ENCODE measurements at regions not wholly inside any gene's neighbourhood (a gene's known extent, or its start where the extent isn't known, plus 50 kb on each side); places are given as distances from the start of the nearest gene placed in this dataset.

DNA sequence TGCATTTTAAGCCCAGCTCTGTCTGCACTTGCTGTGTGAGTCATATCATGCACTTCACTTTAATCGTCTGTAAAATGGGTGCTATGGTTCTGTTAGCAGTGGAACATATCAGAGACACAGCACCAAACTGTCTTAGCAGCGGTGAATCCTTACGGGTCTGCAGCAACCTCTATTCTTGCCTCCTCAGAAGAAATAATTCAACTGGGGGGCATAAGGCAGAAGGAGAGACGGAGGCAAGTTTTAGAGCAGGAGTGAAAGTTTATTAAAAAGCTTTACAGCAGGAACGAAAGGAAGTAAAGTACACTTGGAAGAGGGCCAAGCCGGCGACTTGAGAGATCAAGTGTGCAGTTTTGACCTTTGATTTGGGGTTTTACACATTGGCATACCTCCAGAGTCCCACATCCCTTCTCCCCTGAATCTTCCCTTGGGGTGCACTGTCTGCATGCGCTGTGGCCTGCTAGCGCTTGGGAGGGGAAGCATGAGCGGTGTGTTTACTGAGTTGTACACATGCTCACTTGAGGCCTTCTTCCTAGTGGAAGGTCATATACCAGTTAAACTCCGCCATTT, 109.8 kb downstream of the DDX1 start:
- intact Hi-C loops (cut with micrococcal nuclease): no loop called here

DNA sequence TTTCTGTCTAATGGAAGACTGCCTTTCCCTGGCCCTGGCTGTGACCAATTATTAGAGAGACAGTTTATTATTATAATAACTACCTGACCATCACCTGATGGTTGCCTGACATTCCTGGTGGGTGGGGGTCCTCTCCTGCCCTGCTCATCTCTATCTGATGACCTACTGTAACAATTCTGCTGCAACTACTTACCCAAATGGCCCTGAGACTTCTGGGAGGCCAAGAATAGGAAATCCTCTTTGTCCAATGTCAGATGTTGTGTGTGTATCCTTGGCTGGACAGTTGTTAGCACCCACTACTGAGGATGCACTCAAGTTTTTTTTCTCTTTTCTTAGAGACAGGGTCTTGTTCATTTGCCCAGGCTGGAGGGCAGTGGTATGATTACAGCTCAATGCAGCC, 110.3 kb downstream of the DDX1 start:
- intact Hi-C loops (cut with micrococcal nuclease): no loop called here

DNA sequence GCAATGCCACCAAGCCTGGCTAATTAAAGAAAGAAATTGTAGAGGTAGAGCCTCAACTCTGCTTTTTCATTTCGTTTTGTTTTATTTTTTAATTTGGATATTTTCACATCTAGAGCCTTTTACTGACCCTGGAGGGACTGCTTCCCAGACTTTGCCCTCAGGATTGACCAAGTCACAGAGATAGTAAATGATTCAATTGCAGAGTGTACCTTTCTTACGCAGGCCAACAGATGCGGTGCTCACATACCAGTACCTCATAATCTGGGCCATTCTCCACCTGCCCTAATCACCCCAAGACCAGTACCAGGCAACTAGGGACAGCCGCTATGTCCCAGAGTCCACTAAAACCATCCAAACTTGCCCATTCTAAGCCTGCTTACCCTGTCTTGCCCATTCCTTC, 110.8 kb downstream of the DDX1 start:
- intact Hi-C loops (cut with micrococcal nuclease): no loop called here

DNA sequence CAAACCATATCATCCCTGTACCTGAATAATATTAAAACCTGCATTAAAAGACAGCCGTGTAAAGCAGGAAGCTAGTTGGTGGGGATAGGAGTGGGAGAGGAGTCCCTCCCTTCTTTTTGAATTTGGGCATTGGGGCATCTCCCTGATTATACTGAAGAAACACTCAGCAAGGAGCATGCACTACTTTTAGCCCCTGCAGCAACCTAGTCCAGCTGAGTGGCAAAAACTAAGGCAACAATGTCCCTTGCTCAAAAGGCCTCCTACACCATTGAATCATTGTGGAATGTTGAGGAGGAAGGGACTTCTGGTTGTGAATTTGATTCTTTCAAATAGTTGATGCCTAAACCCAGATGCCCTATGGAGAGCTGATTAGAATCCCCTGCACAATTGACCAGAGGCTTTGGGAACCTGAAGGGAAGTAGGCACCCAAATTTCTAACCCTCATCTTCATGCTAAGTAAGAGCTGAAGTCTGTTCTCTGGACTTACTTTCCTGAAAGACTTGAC, 111.7 kb downstream of the DDX1 start:
- intact Hi-C loops (cut with micrococcal nuclease): no loop called here

DNA sequence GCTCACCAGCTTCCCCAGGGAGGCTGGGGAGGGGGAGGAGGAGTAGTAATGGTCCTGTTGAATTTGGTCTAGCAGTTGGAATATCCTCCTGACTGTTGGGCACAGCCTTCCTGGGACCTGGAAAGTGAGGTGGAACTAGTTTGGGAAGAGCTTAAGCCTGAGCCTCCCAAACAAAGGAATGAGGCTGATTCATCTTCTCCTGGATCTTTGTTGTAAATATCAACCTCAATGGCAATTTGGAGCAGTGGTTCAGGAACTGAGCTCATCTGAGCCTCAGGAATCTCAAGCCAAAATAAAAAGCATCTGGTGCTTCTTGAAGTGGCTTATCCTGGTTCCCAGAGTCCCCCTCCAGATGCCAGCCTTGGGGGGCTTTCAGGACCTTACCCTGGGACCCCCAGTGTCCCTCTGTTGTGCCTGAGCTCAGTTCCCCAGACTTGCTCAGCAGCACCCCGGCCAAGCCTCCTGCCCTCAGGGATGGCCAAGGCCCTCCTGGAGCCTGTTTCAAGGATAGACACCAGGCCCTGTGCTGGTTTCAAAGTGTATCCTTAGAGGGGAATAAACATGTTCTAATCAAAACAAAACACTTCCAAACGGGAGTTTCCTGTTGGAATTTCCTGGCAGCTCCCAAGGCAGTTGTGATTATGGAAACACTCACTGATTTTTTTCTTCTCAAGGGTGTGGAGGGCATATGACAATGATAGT, 112.6 kb downstream of the DDX1 start:
- intact Hi-C loops (cut with micrococcal nuclease): no loop called here

DNA sequence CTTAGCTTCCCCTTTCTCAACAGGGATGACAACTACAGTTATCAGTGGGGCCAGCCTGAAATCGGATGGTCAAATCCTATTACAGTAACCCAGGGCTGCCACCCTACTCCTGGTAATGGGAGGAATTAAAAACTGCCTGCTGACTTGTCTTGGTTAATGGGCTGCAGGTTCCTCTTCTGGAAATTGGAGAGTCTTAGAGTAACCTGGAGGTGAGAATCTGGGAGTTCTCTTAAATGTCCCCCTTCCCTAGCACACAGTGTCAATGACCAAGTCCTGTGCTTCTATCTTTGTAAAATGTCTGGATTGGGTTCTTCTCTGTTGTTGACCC, 113.1 kb downstream of the DDX1 start:
- intact Hi-C loops (cut with micrococcal nuclease): no loop called here

DNA sequence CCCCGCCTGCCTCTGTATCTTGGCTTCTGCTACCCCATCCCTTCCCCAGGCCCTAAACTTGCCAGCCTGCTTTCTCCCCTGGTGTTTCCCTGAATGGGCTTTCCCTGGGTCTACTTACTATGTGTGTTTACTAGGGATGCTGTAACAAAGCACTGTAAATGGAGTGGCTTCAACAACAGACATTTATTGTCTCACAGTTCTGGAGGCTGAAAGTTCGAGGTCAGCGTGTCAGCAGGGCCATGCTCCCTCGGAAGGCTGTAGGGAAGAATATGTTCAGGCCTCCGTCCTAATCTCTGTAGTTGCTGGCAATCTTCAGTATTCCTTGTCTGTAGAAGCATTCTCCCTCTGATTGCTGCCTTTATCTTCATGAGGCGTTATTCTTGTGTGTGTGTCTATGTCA, 113.6 kb downstream of the DDX1 start:
- intact Hi-C loops (cut with micrococcal nuclease): no loop called here

DNA sequence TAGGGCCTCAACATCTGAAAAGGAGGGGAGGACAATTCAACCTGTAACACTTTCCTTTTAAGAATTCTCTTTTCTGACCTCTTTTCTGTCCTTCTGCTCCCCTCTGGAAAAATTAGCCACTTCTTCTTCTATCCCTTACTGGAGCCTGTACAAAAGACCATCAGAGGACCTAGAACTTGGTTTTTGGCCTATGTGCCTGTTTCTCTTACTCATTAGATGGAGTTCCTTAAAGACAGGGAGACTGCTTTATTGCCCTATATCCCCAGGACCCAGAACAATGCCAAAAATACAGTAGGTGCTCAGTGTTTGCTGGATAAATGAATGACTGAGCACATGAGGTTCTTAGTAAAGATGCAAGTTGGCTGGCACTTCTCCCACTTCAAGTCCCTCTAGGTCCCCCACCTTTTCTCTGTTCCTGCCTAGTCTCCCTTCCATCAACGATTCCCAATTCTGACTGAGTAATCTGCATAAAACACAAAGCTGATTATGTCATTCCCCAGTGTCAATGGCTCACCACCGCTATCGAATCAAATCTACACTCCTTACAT, 114.2 kb downstream of the DDX1 start:
- intact Hi-C loops (cut with micrococcal nuclease): no loop called here

DNA sequence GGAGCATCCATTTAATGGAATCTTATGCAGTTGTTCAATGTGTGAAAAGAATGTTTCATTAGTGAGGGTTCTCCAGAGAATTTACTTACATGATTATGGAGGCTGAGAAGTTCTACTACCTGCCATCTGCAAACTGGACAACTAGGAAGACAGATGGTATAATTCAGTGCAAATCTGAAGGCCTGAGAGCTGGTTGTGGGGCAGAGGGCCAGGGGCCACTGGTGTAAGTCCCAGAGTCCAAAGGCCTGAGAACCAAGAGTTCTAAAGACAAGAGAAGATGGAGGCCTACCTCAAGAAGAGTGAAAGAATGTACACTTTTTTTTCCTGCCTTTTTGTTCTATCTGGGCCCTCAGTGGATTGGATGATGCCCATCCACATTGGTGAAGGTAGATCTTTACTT, 114.8 kb downstream of the DDX1 start:
- intact Hi-C loops (cut with micrococcal nuclease): no loop called here

DNA sequence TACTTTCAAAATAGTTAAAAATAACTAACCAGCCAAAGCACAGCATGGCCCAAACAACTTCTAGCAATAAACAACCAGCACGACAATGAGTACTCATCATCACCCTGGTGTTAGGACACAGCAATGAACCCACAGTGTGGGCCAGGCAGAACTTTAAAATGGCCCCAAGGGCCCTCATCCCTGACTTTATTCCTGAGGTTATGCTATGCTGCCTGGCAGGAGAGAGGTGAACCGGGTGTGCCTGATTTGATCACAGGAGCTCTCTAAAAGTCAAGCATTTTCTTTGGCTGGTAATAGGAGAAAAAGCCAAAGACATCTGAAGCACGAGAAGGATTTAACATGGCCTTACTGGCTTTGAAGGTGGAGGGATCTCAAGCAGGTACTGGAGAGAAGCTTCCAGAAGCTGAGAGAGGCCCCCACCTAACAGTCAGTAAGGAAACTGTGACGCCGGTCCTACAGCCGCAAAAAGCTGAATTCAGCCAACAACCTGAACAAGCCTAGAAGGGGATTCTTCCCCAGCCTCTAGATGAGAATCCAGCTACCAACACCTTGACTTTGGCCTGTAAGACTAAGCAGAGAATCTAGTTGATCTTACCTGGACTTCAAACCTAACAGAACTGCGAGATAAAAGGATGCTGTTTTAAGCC, 115.4 kb downstream of the DDX1 start:
- intact Hi-C loops (cut with micrococcal nuclease): no loop called here

DNA sequence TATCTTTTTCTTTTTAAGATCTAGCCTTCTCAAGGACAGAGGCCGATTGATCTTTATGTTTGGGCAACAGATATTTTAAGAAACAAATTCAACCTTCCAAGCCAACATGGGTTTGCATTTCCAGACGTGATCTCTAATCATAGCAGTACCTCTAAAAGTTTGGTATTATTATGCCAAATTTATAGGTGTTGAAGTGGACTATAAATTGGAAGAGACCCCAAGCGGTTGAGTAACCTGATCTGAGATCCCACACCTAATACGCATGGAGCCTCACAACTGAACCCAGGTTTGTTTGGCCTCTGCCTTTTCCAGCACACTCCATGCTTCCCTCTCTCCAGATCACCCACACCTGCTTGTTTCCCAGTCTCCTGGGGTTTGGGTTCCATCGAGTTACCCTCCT, 116.5 kb downstream of the DDX1 start:
- intact Hi-C loops (cut with micrococcal nuclease): no loop called here

DNA sequence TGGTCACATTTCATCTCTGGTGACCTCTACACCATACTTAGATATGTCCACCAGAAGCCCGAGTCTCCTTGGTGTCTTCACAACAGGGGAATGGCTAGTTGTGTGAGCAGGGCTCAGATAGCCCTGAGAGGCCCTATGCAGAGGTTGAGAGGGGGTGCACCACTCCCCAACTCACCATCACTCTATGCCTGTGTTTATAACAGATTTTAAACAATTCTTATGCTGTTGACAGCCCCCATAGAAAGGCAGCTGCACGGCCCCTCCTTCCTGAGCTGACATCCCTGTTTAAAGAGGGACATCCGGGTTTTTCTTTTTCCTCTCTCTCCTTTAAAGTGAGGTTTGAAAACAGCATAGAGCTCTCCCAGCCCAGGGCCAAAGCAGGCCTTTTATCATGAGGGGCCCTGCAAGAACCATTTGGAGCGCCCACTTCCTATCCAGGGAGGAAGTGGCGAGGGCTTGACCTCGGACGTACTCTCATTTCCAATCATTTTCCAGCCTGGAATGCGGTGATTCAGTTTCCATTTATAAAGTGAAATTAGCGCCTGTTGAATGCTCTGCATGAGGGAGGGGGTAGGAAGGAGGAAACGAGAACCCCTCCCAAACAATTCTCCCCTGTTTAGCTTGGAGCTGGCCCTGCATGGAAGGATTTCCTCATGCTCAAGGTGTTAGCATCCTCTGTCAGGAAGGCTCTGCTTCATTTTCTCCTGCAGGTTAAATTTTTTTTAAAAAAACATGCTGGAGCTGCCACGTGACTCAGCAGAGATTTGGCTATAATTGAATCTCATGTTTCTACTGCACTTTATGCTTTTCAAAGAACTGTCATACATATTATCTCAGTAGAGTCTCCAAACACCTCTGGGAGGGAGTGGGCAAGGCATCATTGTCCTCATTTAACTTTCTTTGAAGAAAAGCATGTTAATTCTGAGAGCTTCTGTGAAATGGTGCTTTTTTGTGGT, 117.5 kb downstream of the DDX1 start:
- intact Hi-C loops (cut with micrococcal nuclease): no loop called here

DNA sequence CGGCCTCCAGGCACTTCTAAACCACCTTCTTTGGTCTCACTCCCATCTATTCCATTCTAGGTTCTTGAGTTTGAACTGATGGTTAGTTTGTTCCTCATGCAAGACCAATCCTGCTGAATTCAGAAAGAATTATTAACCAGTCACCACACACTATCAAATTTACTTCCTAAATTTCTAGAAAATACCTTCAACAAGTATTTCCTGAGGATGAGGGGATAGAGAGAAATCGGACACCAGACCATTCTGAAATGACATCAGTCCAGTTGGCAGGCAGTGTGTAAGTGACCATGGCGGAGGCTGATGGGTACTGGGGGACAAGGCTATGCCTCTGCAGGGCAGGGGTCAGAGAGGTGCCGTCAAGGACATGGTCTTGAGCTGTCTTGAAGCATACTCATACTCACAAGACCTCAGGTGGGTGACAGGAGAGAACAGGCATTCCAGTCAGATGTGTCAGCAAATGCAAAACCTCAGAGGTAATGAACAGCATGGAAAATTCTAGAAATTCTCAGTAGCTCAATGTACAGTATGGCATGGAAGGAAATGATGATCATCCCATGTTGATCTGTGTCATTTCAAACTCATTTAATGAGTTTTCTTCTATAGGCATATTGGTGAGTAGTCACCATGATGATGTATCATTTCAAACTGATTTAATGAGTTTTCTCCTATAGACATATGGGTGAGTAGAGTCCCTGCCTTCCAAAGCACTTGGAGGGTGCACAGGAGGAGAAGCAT, 119.6 kb downstream of the DDX1 start:
- intact Hi-C loops (cut with micrococcal nuclease): no loop called here

DNA sequence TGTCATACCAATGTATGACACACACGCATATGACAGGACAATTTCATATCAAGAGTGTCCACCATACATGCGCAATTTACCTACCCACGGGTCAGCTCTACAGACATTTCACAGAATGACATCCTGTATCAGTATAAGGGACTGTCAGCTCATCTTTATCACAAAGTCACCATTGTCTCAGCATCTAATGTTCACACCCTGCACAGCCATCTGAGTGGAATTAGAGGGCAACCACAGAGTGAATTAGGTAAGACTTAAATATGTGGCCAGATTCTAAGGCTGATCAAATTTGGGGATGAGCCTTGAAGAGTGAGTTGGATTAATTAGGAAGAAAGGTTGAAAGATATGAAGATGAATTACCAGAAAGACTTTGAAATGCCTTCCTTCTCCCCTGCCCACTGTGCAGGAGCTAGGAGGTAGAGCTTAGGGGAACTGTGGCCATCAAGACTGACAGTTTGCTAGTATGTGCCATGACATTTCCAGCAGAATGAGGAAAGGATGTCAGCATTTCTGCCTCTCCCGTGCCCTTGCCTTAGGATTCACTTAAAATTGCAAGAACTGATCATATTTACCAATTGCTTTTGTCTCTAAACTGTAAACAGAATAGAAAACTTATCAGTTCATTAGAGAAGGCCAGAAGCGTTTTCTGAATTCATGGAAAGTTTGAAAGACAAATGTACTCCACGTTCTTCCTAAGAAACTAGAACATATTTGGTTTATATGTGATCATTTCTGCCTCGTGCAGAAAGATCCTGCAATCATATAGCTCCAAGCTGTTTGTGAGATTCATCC, 121.1 kb downstream of the DDX1 start:
- intact Hi-C loops (cut with micrococcal nuclease): no loop called here

DNA sequence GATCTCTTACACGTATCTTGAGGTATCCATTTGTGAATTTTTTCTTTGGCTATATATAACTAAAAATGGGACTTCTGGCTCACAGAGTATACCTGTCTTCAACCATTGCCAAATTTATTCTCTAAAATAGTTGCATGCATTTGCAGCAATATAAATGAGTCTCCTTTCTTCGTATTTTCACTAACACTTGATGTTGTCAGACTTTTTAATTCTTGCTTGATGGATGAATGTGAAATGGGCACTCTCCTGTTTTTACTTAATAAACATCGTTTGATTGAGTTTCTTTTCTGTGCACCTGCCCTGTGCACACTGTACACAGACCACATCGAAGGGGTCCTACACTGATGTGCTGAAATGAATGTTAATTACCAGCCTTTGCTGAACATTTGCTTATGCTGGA, 121.8 kb downstream of the DDX1 start:
- intact Hi-C loops (cut with micrococcal nuclease): no loop called here

DNA sequence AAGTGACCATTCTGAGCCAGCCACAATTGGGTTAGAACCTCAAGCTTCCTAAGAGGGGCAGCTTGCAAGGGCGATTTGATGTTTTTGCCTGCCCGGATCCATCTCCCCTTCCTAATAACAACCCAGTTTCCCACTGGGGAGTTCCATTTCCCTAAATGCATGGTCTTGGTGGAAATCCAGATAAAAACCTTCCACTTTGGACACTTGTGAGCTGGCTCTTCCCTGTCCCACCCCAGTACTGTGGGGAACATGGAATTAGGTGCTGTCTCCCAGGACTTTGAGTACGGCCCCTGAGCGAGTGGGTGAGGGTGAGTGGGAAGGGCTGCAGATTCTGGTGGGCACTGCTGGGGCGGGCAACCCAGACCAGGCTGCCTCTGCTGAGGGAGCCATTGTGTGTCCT, 122.3 kb downstream of the DDX1 start:
- intact Hi-C loops (cut with micrococcal nuclease): no loop called here

DNA sequence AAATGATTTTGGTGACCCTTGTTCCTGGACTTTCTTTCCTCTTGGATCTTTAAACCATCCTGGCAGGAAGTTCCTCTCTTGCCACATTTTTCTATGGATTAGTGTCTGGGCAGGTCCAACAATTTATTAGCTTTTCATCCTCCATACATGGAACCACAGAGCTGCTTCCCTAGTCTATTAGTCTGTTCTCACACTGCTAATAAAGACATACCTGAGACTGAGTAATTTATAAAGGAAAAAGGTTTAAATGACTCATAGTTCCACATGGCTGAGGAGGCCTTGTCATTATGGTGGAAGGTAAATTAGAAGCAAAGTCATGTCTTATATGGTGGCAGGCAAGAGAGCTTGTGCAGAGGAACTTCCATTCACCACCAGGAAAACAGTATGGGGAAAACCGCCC, 122.9 kb downstream of the DDX1 start:
- intact Hi-C loops (cut with micrococcal nuclease): no loop called here

DNA sequence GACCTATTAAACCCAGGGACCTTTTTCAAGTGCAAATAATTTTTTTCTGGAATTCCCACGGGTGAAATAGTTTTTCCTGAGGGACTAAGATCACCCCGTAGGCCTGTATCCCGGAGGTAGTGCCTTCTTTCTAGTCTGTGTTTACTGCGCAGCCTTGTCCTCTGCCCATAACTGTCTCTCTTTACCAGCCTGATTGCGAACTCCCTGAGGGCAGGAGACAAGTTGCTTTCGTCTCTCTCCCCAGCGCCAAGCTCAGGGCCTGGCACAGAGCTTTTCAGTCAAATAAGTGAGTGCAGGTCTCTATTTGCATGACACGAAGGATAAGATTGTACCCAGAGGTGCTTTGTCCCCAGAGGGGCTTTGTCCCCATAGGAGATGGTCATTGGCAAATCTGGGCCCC, 123.9 kb downstream of the DDX1 start:
- intact Hi-C loops (cut with micrococcal nuclease): no loop called here

DNA sequence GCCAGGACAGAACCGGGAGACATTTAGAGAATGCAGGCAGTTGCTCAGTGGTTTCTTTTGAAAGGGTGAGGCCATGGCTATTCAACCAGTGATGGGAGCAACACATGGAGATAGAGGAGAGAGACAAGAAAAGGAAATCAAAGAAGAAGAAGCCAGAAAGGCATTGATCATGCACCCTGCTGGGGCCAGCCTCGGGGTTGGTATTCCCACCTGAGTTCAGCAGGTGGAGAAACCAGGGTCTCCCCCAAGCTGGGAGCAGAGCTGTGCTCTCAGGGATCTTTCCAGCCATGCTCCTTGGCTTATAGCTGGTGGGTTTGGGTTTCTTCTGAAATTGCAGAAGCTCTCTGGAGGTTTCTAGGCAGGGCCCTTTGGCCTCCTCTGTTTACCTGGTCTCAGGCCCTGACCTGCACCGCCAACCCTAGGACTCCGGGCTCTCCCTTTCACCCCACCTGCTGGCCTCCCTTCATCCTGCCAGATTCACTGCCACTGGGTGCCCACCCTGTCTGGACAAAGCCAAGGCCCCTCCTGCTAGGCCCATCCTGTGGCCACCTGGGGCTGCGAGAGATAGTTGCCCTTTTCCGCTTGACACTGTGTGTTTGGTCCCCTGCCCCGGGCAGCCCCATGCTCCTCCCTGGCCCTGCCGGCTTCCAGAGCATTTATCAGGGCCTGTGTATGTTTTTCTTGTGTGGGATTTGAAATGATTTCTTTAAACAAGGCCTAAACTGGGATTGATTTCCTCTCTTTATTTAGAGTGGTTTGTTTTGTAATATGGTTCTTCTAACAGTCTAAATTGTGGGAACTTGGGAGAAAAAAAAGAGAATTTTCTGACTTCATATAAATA, 126.7 kb downstream of the DDX1 start:
- intact Hi-C loops (cut with micrococcal nuclease): no loop called here
